Glutamatergic neuron (in vitro differentiated cells): ENCODE measurements at regions not wholly inside any gene's neighbourhood (a gene's known extent, or its start where the extent isn't known, plus 50 kb on each side); places are given as distances from the start of the nearest gene placed in this dataset.

Experiments
- DNase-seq: peaks from one replicate; pipeline ENCODE4 v3.0.0; 2022
- H3K27ac Mint-ChIP-seq: one replicate; pipeline ENCODE4 v1.8.0; 2020; ENCODE audit warnings: mild to moderate bottlenecking, mixed read lengths, inconsistent platforms; ENCODE audit not compliant: unreplicated experiment
- H3K27me3 Mint-ChIP-seq: one replicate; pipeline ENCODE4 v1.8.0; 2020; ENCODE audit warnings: mild to moderate bottlenecking, moderate library complexity, mixed read lengths, inconsistent platforms; ENCODE audit not compliant: unreplicated experiment
- H3K36me3 Mint-ChIP-seq: one replicate; pipeline ENCODE4 v1.8.0; 2020; ENCODE audit warnings: mild to moderate bottlenecking, mixed read lengths, inconsistent platforms; ENCODE audit not compliant: unreplicated experiment
- H3K4me1 Mint-ChIP-seq: one replicate; pipeline ENCODE4 v1.8.0; 2020; ENCODE audit warnings: mild to moderate bottlenecking, low read depth, mixed read lengths, inconsistent platforms; ENCODE audit not compliant: unreplicated experiment
- H3K4me3 Mint-ChIP-seq: one replicate; pipeline ENCODE4 v1.8.0; 2020; ENCODE audit warnings: mild to moderate bottlenecking, mixed read lengths, inconsistent platforms; ENCODE audit not compliant: unreplicated experiment
- H3K9me3 Mint-ChIP-seq: one replicate; pipeline ENCODE4 v1.8.0; 2020; ENCODE audit warnings: mild to moderate bottlenecking, moderate library complexity, mixed read lengths, inconsistent platforms; ENCODE audit not compliant: unreplicated experiment
- TF ChIP-seq, protein P1 (sequence below): fragments of 200-600 bp; sonication (generic); IDR thresholded peaks from one replicate; pipeline ENCODE4 v1.5.0; 2021; ENCODE audit not compliant: partially characterized antibody, unreplicated experiment

DNA sequence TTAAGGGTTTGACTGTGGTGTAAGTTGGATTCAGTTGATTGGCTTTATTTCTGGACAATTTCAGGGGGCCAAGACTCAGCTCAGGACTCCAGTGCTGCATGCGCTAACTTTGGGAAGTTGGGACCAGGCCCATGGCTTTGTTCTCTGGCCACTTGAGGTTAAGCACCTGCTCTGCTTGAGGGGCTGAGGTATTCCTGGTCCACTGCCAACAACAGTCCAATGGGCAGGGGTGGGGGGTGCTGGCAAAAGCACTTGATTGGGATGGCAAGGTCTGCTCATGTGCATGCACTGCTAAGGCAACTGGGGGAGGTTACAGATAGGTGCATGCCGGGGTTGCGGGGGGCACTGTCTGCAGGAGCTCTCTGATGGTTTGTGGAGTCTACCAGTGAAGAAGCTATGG lies 52.6 kb upstream of the ASB17 start:
- H3K27ac Mint-ChIP-seq: no peak overlapping the region
- no peak for DNase-seq
- TF ChIP-seq, protein P1, sequence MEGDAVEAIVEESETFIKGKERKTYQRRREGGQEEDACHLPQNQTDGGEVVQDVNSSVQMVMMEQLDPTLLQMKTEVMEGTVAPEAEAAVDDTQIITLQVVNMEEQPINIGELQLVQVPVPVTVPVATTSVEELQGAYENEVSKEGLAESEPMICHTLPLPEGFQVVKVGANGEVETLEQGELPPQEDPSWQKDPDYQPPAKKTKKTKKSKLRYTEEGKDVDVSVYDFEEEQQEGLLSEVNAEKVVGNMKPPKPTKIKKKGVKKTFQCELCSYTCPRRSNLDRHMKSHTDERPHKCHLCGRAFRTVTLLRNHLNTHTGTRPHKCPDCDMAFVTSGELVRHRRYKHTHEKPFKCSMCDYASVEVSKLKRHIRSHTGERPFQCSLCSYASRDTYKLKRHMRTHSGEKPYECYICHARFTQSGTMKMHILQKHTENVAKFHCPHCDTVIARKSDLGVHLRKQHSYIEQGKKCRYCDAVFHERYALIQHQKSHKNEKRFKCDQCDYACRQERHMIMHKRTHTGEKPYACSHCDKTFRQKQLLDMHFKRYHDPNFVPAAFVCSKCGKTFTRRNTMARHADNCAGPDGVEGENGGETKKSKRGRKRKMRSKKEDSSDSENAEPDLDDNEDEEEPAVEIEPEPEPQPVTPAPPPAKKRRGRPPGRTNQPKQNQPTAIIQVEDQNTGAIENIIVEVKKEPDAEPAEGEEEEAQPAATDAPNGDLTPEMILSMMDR: no peak
- H3K4me3 Mint-ChIP-seq: no peak overlapping the region
- H3K4me1 Mint-ChIP-seq: no peaks in the 10 kb centered on the region
- peaks cover 12% of the 10 kb centered on the region for H3K36me3 Mint-ChIP-seq
- peaks cover 1% of the 10 kb centered on the region for H3K9me3 Mint-ChIP-seq
- H3K27me3 Mint-ChIP-seq: no peaks in the 10 kb centered on the region

DNA sequence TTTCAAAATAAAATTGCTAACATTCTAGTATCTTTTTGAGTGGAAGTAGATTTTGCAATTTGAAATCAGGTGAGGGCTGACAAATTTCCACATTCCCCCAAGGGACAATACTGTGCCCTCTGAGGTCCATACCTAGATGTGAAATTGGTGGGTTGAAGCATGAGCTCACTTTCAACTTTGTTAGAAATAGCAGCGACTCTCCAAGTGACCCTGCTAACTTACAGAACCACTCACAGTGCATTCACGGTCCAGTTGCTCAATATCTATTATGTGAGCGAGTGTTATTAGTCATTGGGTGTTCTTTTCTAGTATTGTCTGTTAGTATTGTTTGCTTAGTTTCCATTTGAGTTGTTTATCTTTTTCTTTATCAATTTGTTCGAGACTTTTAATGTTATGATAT lies 53.6 kb upstream of the ASB17 start:
- Mint-ChIP-seq H3K27me3 (no peaks in the 10 kb centered on the region), H3K27ac (no peak overlapping the region), H3K36me3 (peaks cover 12% of the 10 kb centered on the region), H3K4me1 (no peaks in the 10 kb centered on the region), H3K9me3 (peaks cover 1% of the 10 kb centered on the region), H3K4me3 (no peak overlapping the region)
- no peak for DNase-seq
- TF ChIP-seq, protein P1: no peak

DNA sequence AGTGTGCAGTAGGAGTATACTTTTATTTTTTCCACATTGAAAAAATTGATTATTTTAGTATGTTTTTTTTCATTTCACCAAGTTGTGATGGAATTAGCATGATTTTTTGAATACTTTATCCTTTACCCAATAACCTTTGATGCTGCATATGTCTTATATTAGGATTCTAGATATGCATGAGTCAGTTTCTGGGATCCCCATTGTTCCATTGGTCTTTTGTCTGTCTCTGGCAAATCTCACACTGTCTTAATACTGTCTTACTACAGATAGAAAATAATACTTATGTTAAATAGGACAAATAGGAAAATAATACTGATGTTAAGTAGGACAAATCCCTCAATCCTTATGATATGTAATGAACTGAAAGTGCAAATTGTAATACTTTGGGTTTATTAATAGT lies 54.3 kb upstream of the ASB17 start:
- H3K9me3 Mint-ChIP-seq: peaks cover 1% of the 10 kb centered on the region
- DNase-seq: no peak
- no peak overlapping the region for H3K4me3 Mint-ChIP-seq
- peaks cover 12% of the 10 kb centered on the region for H3K36me3 Mint-ChIP-seq
- no peak overlapping the region for H3K27ac Mint-ChIP-seq
- H3K27me3 Mint-ChIP-seq: no peaks in the 10 kb centered on the region
- H3K4me1 Mint-ChIP-seq: no peaks in the 10 kb centered on the region
- TF ChIP-seq, protein P1: no peak

DNA sequence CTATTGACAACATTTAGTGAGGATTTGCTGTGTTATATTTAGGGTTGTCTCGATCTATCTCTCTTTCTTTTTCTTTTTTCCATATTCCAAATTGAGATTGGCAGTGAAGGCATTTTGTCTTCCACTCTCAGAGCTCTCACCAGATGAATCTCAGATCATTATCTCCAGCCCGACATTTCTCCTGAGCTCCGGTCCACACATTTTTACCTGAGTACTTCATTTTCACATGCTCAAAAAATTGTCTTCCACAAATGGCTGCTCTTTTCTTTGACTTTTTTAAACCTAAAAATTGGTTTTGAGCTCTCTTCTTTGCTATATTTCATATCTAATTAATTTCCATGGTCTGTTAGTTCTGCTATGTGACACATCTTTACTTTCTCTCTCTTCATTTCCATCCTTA lies 56.9 kb upstream of the ASB17 start:
- TF ChIP-seq, protein P1: no peak
- Mint-ChIP-seq H3K27me3 (no peaks in the 10 kb centered on the region), H3K4me1 (no peaks in the 10 kb centered on the region), H3K36me3 (peaks cover 8% of the 10 kb centered on the region), H3K4me3 (no peak overlapping the region), H3K9me3 (no peaks in the 10 kb centered on the region), H3K27ac (no peak overlapping the region)
- DNase-seq: no peak

DNA sequence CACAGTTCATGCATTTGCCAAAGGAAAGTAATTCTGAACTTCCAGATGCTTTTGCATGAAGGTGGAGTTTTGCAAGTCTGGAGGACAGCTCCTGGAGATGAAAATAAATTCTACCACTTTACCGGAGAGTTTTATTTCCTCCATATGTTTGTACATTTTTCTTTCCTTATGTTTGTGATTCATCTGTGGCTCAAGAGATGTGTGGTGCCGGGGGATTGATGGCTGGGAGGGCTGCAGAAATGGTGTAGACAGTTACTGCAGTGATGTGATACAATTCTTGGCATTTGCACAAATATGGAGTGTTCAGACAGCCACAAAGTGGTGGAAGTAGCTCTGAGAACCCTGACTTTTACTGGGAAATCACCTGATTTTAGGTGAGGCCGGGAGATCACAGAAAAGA lies 58.5 kb upstream of the ASB17 start:
- H3K4me3 Mint-ChIP-seq: no peak overlapping the region
- no peaks in the 10 kb centered on the region for H3K27me3 Mint-ChIP-seq
- no peak for DNase-seq
- H3K27ac Mint-ChIP-seq: no peak overlapping the region
- H3K9me3 Mint-ChIP-seq: no peaks in the 10 kb centered on the region
- no peaks in the 10 kb centered on the region for H3K36me3 Mint-ChIP-seq
- TF ChIP-seq, protein P1: no peak
- no peaks in the 10 kb centered on the region for H3K4me1 Mint-ChIP-seq
